ENCODE measurements at regions not wholly inside any gene's neighbourhood (a gene's known extent, or its start where the extent isn't known, plus 50 kb on each side); places are given as distances from the start of the nearest gene placed in this dataset.

DNA sequence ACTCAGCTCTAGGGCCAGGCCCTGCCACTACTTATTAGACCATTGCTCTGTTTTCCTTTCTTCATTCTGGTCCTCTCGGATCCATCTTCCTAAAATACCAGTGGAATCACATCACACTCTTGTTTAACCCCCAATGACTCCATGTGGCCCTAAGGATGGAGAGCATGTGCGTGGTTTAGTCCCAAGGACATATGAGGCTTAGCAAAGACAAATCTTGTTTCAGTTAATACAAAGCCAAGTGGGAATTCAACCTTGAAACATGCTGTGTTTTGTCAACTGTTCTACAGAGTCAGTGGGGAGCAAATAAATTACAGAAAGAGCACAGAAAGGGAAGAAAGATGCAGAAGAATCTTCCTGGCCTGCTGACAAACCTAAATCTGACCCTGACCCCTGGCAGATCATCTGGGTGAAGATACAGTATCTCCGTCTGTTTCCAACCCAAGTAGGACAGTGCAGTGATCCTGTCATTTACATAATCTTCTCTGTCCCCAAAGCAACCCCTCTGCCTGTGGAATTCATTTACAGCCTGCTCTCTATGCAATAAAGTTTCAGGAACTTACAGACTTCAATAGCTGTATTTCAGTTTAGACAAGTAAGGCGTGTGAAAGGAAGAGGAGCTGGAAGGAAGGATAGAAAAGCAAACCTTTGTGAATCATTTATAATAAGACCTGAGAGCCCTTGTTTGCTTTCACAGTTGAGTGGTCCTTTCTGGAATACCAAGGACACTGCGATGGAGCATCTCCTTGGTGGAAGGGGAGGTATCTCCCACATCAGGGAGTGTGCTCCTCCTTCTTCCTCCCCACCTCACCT is 144.0 kb downstream of the THBS2 start:
- no peak for TF ChIP-seq POLR2AphosphoS5 (IDR thresholded peaks at IDR 0.05; ENCODE audit: low read depth, low read length)
- TF ChIP-seq, protein P1, sequence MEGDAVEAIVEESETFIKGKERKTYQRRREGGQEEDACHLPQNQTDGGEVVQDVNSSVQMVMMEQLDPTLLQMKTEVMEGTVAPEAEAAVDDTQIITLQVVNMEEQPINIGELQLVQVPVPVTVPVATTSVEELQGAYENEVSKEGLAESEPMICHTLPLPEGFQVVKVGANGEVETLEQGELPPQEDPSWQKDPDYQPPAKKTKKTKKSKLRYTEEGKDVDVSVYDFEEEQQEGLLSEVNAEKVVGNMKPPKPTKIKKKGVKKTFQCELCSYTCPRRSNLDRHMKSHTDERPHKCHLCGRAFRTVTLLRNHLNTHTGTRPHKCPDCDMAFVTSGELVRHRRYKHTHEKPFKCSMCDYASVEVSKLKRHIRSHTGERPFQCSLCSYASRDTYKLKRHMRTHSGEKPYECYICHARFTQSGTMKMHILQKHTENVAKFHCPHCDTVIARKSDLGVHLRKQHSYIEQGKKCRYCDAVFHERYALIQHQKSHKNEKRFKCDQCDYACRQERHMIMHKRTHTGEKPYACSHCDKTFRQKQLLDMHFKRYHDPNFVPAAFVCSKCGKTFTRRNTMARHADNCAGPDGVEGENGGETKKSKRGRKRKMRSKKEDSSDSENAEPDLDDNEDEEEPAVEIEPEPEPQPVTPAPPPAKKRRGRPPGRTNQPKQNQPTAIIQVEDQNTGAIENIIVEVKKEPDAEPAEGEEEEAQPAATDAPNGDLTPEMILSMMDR (IDR thresholded peaks at IDR 0.05), result no peak
- TF ChIP-seq, protein P2, sequence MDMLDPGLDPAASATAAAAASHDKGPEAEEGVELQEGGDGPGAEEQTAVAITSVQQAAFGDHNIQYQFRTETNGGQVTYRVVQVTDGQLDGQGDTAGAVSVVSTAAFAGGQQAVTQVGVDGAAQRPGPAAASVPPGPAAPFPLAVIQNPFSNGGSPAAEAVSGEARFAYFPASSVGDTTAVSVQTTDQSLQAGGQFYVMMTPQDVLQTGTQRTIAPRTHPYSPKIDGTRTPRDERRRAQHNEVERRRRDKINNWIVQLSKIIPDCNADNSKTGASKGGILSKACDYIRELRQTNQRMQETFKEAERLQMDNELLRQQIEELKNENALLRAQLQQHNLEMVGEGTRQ (IDR thresholded peaks at IDR 0.05; ENCODE audit: borderline replicate concordance, low read depth, low read length), result no peak
- no peak for TF ChIP-seq SMC3 (IDR thresholded peaks at IDR 0.05; ENCODE audit: low read depth, low read length)
- TF ChIP-seq, protein P3, sequence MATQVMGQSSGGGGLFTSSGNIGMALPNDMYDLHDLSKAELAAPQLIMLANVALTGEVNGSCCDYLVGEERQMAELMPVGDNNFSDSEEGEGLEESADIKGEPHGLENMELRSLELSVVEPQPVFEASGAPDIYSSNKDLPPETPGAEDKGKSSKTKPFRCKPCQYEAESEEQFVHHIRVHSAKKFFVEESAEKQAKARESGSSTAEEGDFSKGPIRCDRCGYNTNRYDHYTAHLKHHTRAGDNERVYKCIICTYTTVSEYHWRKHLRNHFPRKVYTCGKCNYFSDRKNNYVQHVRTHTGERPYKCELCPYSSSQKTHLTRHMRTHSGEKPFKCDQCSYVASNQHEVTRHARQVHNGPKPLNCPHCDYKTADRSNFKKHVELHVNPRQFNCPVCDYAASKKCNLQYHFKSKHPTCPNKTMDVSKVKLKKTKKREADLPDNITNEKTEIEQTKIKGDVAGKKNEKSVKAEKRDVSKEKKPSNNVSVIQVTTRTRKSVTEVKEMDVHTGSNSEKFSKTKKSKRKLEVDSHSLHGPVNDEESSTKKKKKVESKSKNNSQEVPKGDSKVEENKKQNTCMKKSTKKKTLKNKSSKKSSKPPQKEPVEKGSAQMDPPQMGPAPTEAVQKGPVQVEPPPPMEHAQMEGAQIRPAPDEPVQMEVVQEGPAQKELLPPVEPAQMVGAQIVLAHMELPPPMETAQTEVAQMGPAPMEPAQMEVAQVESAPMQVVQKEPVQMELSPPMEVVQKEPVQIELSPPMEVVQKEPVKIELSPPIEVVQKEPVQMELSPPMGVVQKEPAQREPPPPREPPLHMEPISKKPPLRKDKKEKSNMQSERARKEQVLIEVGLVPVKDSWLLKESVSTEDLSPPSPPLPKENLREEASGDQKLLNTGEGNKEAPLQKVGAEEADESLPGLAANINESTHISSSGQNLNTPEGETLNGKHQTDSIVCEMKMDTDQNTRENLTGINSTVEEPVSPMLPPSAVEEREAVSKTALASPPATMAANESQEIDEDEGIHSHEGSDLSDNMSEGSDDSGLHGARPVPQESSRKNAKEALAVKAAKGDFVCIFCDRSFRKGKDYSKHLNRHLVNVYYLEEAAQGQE (IDR thresholded peaks at IDR 0.05; ENCODE audit: low read depth, low read length), result no peak
- TF ChIP-seq, protein P4, sequence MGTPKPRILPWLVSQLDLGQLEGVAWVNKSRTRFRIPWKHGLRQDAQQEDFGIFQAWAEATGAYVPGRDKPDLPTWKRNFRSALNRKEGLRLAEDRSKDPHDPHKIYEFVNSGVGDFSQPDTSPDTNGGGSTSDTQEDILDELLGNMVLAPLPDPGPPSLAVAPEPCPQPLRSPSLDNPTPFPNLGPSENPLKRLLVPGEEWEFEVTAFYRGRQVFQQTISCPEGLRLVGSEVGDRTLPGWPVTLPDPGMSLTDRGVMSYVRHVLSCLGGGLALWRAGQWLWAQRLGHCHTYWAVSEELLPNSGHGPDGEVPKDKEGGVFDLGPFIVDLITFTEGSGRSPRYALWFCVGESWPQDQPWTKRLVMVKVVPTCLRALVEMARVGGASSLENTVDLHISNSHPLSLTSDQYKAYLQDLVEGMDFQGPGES (IDR thresholded peaks at IDR 0.05; ENCODE audit: low read depth, low read length), result no peak
